ENCODE measurements at regions not wholly inside any gene's neighbourhood (a gene's known extent, or its start where the extent isn't known, plus 50 kb on each side); places are given as distances from the start of the nearest gene placed in this dataset.

- no peak for TF ChIP-seq CTCF (conservative IDR thresholded peaks at IDR 0.05; ENCODE audit: low read depth)
- peak overlapping the region; percentile 80 for H3K27ac ChIP-seq
- CTCF ChIA-PET: interaction anchor here (1.1 kb wide), 1 partner anchor 64 kb away, joined by 3 read pairs; no protein-coding TSS in a partner anchor
- DNase-seq (ENCODE audit: low spot score): no peak
- POLR2A ChIA-PET (ENCODE audit: low non-redundant PET): no interaction called here
These were observed 100.7 kb upstream of the ZNF469 start for GRCh38 chr16:88281858-88282563.

GRCh38 chr16:88282564-88283395, 100.0 kb upstream of the ZNF469 start:
- ChIA-PET POLR2A (ENCODE audit: low non-redundant PET) (no interaction called here), CTCF (interaction anchor here (0.7 to 1.1 kb wide), 2 partner anchors 63 to 201 kb away, joined by 3 read pairs; no protein-coding TSS in a partner anchor)
- H3K27ac ChIP-seq: peak overlapping the region; percentile 80
- no peak for TF ChIP-seq CTCF (conservative IDR thresholded peaks at IDR 0.05; ENCODE audit: low read depth)
- peak; percentile 83 for DNase-seq (ENCODE audit: low spot score)

- CTCF ChIA-PET: no interaction called here
- no peak for DNase-seq (ENCODE audit: low spot score)
- POLR2A ChIA-PET (ENCODE audit: low non-redundant PET): no interaction called here
- TF ChIP-seq CTCF (conservative IDR thresholded peaks at IDR 0.05; ENCODE audit: low read depth): no peak
- H3K27ac ChIP-seq: no peak overlapping the region
These were observed 99.2 kb upstream of the ZNF469 start for GRCh38 chr16:88283596-88283995.

GRCh38 chr16:88284101-88284500, 98.7 kb upstream of the ZNF469 start:
- POLR2A ChIA-PET (ENCODE audit: low non-redundant PET): no interaction called here
- CTCF ChIA-PET: no interaction called here
- no peak for DNase-seq (ENCODE audit: low spot score)
- TF ChIP-seq CTCF (conservative IDR thresholded peaks at IDR 0.05; ENCODE audit: low read depth): no peak
- no peak overlapping the region for H3K27ac ChIP-seq

GRCh38 chr16:88284626-88285513, 97.9 kb upstream of the ZNF469 start:
- no peak overlapping the region for H3K27ac ChIP-seq
- ChIA-PET POLR2A (ENCODE audit: low non-redundant PET) (no interaction called here), CTCF (interaction anchor here (0.6 kb wide), 1 partner anchor 20 kb away, joined by 3 read pairs; no protein-coding TSS in a partner anchor)
- no peak for TF ChIP-seq CTCF (conservative IDR thresholded peaks at IDR 0.05; ENCODE audit: low read depth)
- DNase-seq (ENCODE audit: low spot score): no peak

- no peak overlapping the region for H3K27ac ChIP-seq
- POLR2A ChIA-PET (ENCODE audit: low non-redundant PET): no interaction called here
- no peak for TF ChIP-seq CTCF (conservative IDR thresholded peaks at IDR 0.05; ENCODE audit: low read depth)
- no peak for DNase-seq (ENCODE audit: low spot score)
- CTCF ChIA-PET: no interaction called here
These were observed 97.3 kb upstream of the ZNF469 start for GRCh38 chr16:88285514-88285822.

Data from RWPE1 (cell line).